GM23248 (cell line): ENCODE measurements at regions not wholly inside any gene's neighbourhood (a gene's known extent, or its start where the extent isn't known, plus 50 kb on each side); places are given as distances from the start of the nearest gene placed in this dataset.

Experiments used
- DNase-seq: peaks from one replicate; pipeline ENCODE4 v3.0.0-alpha.2; 2015
- H2AFZ ChIP-seq: fragments of 200-600 bp; sonication (generic); 2 replicates; pipeline ENCODE4 v1.6.1; 2016; ENCODE audit warnings: antibody characterized with exemption
- H3F3A ChIP-seq: fragments of 200-600 bp; sonication (generic); 2 replicates; pipeline ENCODE4 v1.6.1; 2016; ENCODE audit warnings: mild to moderate bottlenecking, antibody characterized with exemption, mixed run types; ENCODE audit not compliant: insufficient read depth
- H3K27ac ChIP-seq: fragments of 200-600 bp; sonication (generic); 2 replicates; pipeline ENCODE4 v1.5.1; 2016; ENCODE audit warnings: mild to moderate bottlenecking
- H3K27me3 ChIP-seq: fragments of 200-600 bp; sonication (generic); replicated peaks from 2 replicates; pipeline ENCODE4 v1.6.1; 2016; ENCODE audit warnings: mild to moderate bottlenecking; ENCODE audit not compliant: insufficient read depth
- H3K36me3 ChIP-seq: fragments of 200-600 bp; sonication (generic); 2 replicates; pipeline ENCODE4 v1.6.1; 2016; ENCODE audit warnings: low read depth, mild to moderate bottlenecking
- H3K4me1 ChIP-seq: fragments of 200-600 bp; sonication (generic); 2 replicates; pipeline ENCODE4 v1.6.1; 2016; ENCODE audit warnings: mild to moderate bottlenecking; ENCODE audit not compliant: insufficient read depth
- H3K4me2 ChIP-seq: fragments of 200-600 bp; sonication (generic); one replicate; pipeline ENCODE4 v1.6.1; 2016; ENCODE audit warnings: mild to moderate bottlenecking; ENCODE audit not compliant: unreplicated experiment
- H3K4me3 ChIP-seq: fragments of 200-600 bp; sonication (generic); 2 replicates; pipeline ENCODE4 v1.5.1; 2016; ENCODE audit warnings: mild to moderate bottlenecking
- H3K79me2 ChIP-seq: fragments of 200-600 bp; sonication (generic); 2 replicates; pipeline ENCODE4 v1.6.1; 2016; ENCODE audit warnings: mild to moderate bottlenecking; ENCODE audit not compliant: insufficient read depth
- H3K9ac ChIP-seq: fragments of 200-600 bp; sonication (generic); 2 replicates; pipeline ENCODE4 v1.6.1; 2016; ENCODE audit warnings: mild to moderate bottlenecking
- H3K9me2 ChIP-seq: fragments of 200-600 bp; sonication (generic); 2 replicates; pipeline ENCODE4 v1.6.1; 2016; ENCODE audit warnings: mixed run types, mild to moderate bottlenecking, moderate library complexity; ENCODE audit not compliant: insufficient read depth
- H3K9me3 ChIP-seq: fragments of 200-600 bp; sonication (generic); one replicate; pipeline ENCODE4 v1.6.1; 2017; ENCODE audit warnings: low read depth
- H4K20me1 ChIP-seq: fragments of 200-600 bp; sonication (generic); 2 replicates; pipeline ENCODE4 v1.6.0; 2016; ENCODE audit not compliant: insufficient read depth
- EZH2 ChIP-seq: fragments of 200-600 bp; sonication (generic); IDR thresholded peaks from 2 replicates; pipeline ENCODE4 v1.6.1; 2018; ENCODE audit warnings: antibody characterized with exemption, mild to moderate bottlenecking; ENCODE audit not compliant: insufficient read depth, poor library complexity, severe bottlenecking
- EZH2phosphoT487 ChIP-seq: fragments of 200-600 bp; sonication (generic); IDR thresholded peaks from 2 replicates; pipeline ENCODE4 v1.6.1; 2018; ENCODE audit warnings: antibody characterized with exemption, moderate library complexity, mild to moderate bottlenecking, low read depth; ENCODE audit not compliant: insufficient read depth
- WGBS, 2 experiments: methylation state at CpG; one replicate each; pipeline ENCODE4 v1.1.6; 2015 to 2017; ENCODE audit warnings: low lambda C conversion rate in 2 of 2, low coverage in 1 of 2; ENCODE audit errors: missing lambda C conversion rate in 2 of 2; 5-methylcytosine and 5-hydroxymethylcytosine counted together
- in situ Hi-C: fragments of 300-500 bp; cut with MboI; formaldehyde crosslinking; loops from 2 replicates; pipeline ENCODE4 v1.15.0; 2020

GRCh38 chr9:103680581-103680980, 413.5 kb upstream of the SMC2 start:
- Histone ChIP-seq H3K4me1 (no peaks in the 10 kb centered on the region), H3F3A (no peaks in the 10 kb centered on the region), H3K9me3 (no peaks in the 10 kb centered on the region), H3K4me2 (no peak overlapping the region), H3K9me2 (no peaks in the 10 kb centered on the region), H2AFZ (no peak overlapping the region), H3K4me3 (no peak overlapping the region), H4K20me1 (no peaks in the 10 kb centered on the region), H3K9ac (no peak overlapping the region), H3K27ac (no peak overlapping the region), H3K79me2 (no peaks in the 10 kb centered on the region), H3K27me3 (no peaks in the 10 kb centered on the region), H3K36me3 (no peaks in the 10 kb centered on the region)
- no peak for TF ChIP-seq EZH2phosphoT487
- TF ChIP-seq EZH2, result no peak
- DNase-seq, result no peak
- in situ Hi-C loops, result no loop called here

GRCh38 chr9:103681435-103681834, 412.7 kb upstream of the SMC2 start:
- in situ Hi-C loops, result no loop called here
- Histone ChIP-seq H3K4me3 (no peak overlapping the region), H3K9me2 (no peaks in the 10 kb centered on the region), H3K9ac (no peak overlapping the region), H3K79me2 (no peaks in the 10 kb centered on the region), H3K27ac (no peak overlapping the region), H4K20me1 (no peaks in the 10 kb centered on the region), H3K27me3 (no peaks in the 10 kb centered on the region), H2AFZ (no peak overlapping the region), H3K36me3 (no peaks in the 10 kb centered on the region), H3F3A (no peaks in the 10 kb centered on the region), H3K4me2 (no peak overlapping the region), H3K9me3 (no peaks in the 10 kb centered on the region), H3K4me1 (no peaks in the 10 kb centered on the region)
- no peak for TF ChIP-seq EZH2
- TF ChIP-seq EZH2phosphoT487, result no peak
- 22 to 34% methylated on average over 6 of the region's 6 CpGs for WGBS, 2 experiments
- DNase-seq, result no peak

- no peak overlapping the region for H3K9ac ChIP-seq
- no peaks in the 10 kb centered on the region for H3K9me3 ChIP-seq
- 42 to 43% methylated on average over 3 of the region's 3 CpGs for WGBS, 2 experiments
- H3K9me2 ChIP-seq, result no peaks in the 10 kb centered on the region
- no peaks in the 10 kb centered on the region for H4K20me1 ChIP-seq
- H3K36me3 ChIP-seq, result no peaks in the 10 kb centered on the region
- no peak for DNase-seq
- H2AFZ ChIP-seq, result no peak overlapping the region
- H3K27ac ChIP-seq, result no peak overlapping the region
- H3F3A ChIP-seq, result no peaks in the 10 kb centered on the region
- in situ Hi-C loops, result no loop called here
- no peaks in the 10 kb centered on the region for H3K4me1 ChIP-seq
- H3K27me3 ChIP-seq, result no peaks in the 10 kb centered on the region
- no peaks in the 10 kb centered on the region for H3K79me2 ChIP-seq
- TF ChIP-seq EZH2 (no peak), EZH2phosphoT487 (no peak)
- no peak overlapping the region for H3K4me2 ChIP-seq
- no peak overlapping the region for H3K4me3 ChIP-seq
Measured at GRCh38 chr9:103700195-103700962, 393.7 kb upstream of the SMC2 start.

- Histone ChIP-seq H4K20me1 (no peaks in the 10 kb centered on the region), H2AFZ (no peak overlapping the region), H3K9ac (no peak overlapping the region), H3K4me3 (no peak overlapping the region), H3K27me3 (no peaks in the 10 kb centered on the region), H3K4me1 (no peaks in the 10 kb centered on the region), H3K9me3 (no peaks in the 10 kb centered on the region), H3K4me2 (no peak overlapping the region), H3K36me3 (no peaks in the 10 kb centered on the region), H3K9me2 (no peaks in the 10 kb centered on the region), H3F3A (no peaks in the 10 kb centered on the region), H3K27ac (no peak overlapping the region), H3K79me2 (no peaks in the 10 kb centered on the region)
- no peak for DNase-seq
- no peak for TF ChIP-seq EZH2phosphoT487
- no peak for TF ChIP-seq EZH2
- WGBS, 2 experiments, result 7 to 8% methylated on average over 4 of the region's 4 CpGs
- in situ Hi-C loops, result no loop called here
Measured at GRCh38 chr9:103702572-103702971, 391.5 kb upstream of the SMC2 start.

GRCh38 chr9:103707181-103707580, 386.9 kb upstream of the SMC2 start:
- Histone ChIP-seq H3K36me3 (no peaks in the 10 kb centered on the region), H3F3A (no peaks in the 10 kb centered on the region), H3K4me1 (no peaks in the 10 kb centered on the region), H3K4me3 (no peak overlapping the region), H3K9me2 (no peaks in the 10 kb centered on the region), H3K27ac (no peak overlapping the region), H3K9ac (no peak overlapping the region), H4K20me1 (no peaks in the 10 kb centered on the region), H2AFZ (no peak overlapping the region), H3K4me2 (no peak overlapping the region), H3K79me2 (no peaks in the 10 kb centered on the region), H3K9me3 (no peaks in the 10 kb centered on the region), H3K27me3 (no peaks in the 10 kb centered on the region)
- in situ Hi-C loops, result no loop called here
- no peak for DNase-seq
- WGBS, 2 experiments, result 0 to 5% methylated on average over 2 of the region's 2 CpGs
- TF ChIP-seq EZH2phosphoT487 (no peak), EZH2 (no peak)
